ENCODE measurements at regions not wholly inside any gene's neighbourhood (a gene's known extent, or its start where the extent isn't known, plus 50 kb on each side); places are given as distances from the start of the nearest gene placed in this dataset.

- TF ChIP-seq FOXA1 (IDR thresholded peaks at IDR 0.05; ENCODE audit: borderline replicate concordance) (no peak), NELFE (IDR thresholded peaks at IDR 0.05; ENCODE audit: insufficient read depth, insufficient read length) (no peak), ZBTB9 (CRISPR knock-in tag; IDR thresholded peaks at IDR 0.05) (no peak), TARDBP (IDR thresholded peaks at IDR 0.05) (no peak)
- TF ChIP-seq, protein P1, sequence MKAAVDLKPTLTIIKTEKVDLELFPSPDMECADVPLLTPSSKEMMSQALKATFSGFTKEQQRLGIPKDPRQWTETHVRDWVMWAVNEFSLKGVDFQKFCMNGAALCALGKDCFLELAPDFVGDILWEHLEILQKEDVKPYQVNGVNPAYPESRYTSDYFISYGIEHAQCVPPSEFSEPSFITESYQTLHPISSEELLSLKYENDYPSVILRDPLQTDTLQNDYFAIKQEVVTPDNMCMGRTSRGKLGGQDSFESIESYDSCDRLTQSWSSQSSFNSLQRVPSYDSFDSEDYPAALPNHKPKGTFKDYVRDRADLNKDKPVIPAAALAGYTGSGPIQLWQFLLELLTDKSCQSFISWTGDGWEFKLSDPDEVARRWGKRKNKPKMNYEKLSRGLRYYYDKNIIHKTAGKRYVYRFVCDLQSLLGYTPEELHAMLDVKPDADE (conservative IDR thresholded peaks at IDR 0.05; ENCODE audit: control insufficient read depth, low read depth, low read length), result no peak
Measured at GRCh38 chr2:156042895-156043294, 289.6 kb downstream of the NR4A2 start (continued).

GRCh38 chr2:156038021-156038420 is 294.5 kb downstream of the NR4A2 start:
- ATAC-seq (no peak), DNase-seq (ENCODE audit: extremely low read depth in 1 of 4, low spot score in 3 of 4) (no peak), FAIRE-seq (no peak)
- Histone ChIP-seq H4K20me1 (replicated peaks; ENCODE audit: control insufficient read depth, insufficient read depth, low read length) (no peaks in the 10 kb centered on the region), H3K9me3 (replicated peaks; ENCODE audit: control insufficient read depth, insufficient read depth, low read depth, low read length) (no peaks in the 10 kb centered on the region; the same call in 1 of the 2 replicates), H3K27me3 (ENCODE audit: control insufficient read depth in 2 of 2, insufficient read depth in 2 of 2, low read length in 2 of 2) (no peaks in the 10 kb centered on the region), H3K9ac (ENCODE audit: insufficient read depth in 1 of 2, low read depth in 2 of 2, low read length in 2 of 2) (no peak overlapping the region), H2AFZ (ENCODE audit: low read depth, low read length) (no peak overlapping the region), H3K27ac (ENCODE audit: extremely low read depth, low read depth, low read length) (no peak overlapping the region), H3K4me1 (replicated peaks in 1 of 2; ENCODE audit: control insufficient read depth in 2 of 2, insufficient read depth in 2 of 2, low read length in 2 of 2) (no peaks in the 10 kb centered on the region), H3K36me3 (ENCODE audit: control insufficient read depth, insufficient read depth, low read length) (no peaks in the 10 kb centered on the region), H3K9me1 (ENCODE audit: control insufficient read depth, insufficient read depth, low read length) (no peaks in the 10 kb centered on the region), H3K79me2 (ENCODE audit: control insufficient read depth, insufficient read depth, low read length) (no peaks in the 10 kb centered on the region), H3K4me3 (no peak overlapping the region), H3K4me2 (ENCODE audit: insufficient read depth, low read length) (no peak overlapping the region)
- in situ Hi-C loops (cut with MboI), result no loop called here
- no TSS peak for BruUV-seq (replicated peaks)
- ChIA-PET CTCF (ENCODE audit: low intra/inter-chr PET ratio) (no interaction called here), POLR2A (no interaction called here)
- 5% methylated on average over 1 of the region's 1 CpG for WGBS (ENCODE audit: insufficient coverage, low coverage, missing lambda C conversion rate)
- intact Hi-C loops (cut with micrococcal nuclease), result no loop called here
- TF ChIP-seq PREB (CRISPR knock-in tag; IDR thresholded peaks at IDR 0.05) (no peak), ZNF408 (CRISPR knock-in tag; IDR thresholded peaks at IDR 0.05; ENCODE audit: low read depth) (no peak), POLR2G (IDR thresholded peaks at IDR 0.05; ENCODE audit: low read depth, low read length) (no peak), KAT2B (IDR thresholded peaks at IDR 0.05; ENCODE audit: low read depth, low read length) (no peak), SMARCB1 (IDR thresholded peaks at IDR 0.05; ENCODE audit: insufficient read length, low read depth) (no peak), MTA1 (IDR thresholded peaks at IDR 0.05; ENCODE audit: borderline replicate concordance) (no peak), ZNF445 (CRISPR knock-in tag; IDR thresholded peaks at IDR 0.05; ENCODE audit: low read depth) (no peak), NR2F6 (CRISPR knock-in tag; IDR thresholded peaks at IDR 0.05) (no peak)
- TF ChIP-seq, protein P2, sequence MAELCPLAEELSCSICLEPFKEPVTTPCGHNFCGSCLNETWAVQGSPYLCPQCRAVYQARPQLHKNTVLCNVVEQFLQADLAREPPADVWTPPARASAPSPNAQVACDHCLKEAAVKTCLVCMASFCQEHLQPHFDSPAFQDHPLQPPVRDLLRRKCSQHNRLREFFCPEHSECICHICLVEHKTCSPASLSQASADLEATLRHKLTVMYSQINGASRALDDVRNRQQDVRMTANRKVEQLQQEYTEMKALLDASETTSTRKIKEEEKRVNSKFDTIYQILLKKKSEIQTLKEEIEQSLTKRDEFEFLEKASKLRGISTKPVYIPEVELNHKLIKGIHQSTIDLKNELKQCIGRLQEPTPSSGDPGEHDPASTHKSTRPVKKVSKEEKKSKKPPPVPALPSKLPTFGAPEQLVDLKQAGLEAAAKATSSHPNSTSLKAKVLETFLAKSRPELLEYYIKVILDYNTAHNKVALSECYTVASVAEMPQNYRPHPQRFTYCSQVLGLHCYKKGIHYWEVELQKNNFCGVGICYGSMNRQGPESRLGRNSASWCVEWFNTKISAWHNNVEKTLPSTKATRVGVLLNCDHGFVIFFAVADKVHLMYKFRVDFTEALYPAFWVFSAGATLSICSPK (IDR thresholded peaks at IDR 0.05; ENCODE audit: borderline replicate concordance), result no peak

Data from K562 (cell line).